DOHH2 (cell line): ENCODE measurements at regions not wholly inside any gene's neighbourhood (a gene's known extent, or its start where the extent isn't known, plus 50 kb on each side); places are given as distances from the start of the nearest gene placed in this dataset.

ENCODE experiments used
- EZH2phosphoT487 ChIP-seq: fragments of 200-600 bp; sonication (generic); IDR thresholded peaks from 2 replicates; pipeline ENCODE4 v1.6.1; 2017; ENCODE audit warnings: borderline replicate concordance, mild to moderate bottlenecking, antibody characterized with exemption, low read length, moderate library complexity, mixed read lengths
- TF ChIP-seq, protein P1 (sequence below): fragments of 200-600 bp; sonication (generic); IDR thresholded peaks from one replicate; pipeline ENCODE4 v1.5.1; 2014; ENCODE audit warnings: antibody characterized with exemption, mild to moderate bottlenecking, low read depth, low read length; ENCODE audit not compliant: poor library complexity, severe bottlenecking

GRCh38 chr6:91961671-91962070 is 1374.8 kb upstream of the MAP3K7 start:
- TF ChIP-seq, protein P1, sequence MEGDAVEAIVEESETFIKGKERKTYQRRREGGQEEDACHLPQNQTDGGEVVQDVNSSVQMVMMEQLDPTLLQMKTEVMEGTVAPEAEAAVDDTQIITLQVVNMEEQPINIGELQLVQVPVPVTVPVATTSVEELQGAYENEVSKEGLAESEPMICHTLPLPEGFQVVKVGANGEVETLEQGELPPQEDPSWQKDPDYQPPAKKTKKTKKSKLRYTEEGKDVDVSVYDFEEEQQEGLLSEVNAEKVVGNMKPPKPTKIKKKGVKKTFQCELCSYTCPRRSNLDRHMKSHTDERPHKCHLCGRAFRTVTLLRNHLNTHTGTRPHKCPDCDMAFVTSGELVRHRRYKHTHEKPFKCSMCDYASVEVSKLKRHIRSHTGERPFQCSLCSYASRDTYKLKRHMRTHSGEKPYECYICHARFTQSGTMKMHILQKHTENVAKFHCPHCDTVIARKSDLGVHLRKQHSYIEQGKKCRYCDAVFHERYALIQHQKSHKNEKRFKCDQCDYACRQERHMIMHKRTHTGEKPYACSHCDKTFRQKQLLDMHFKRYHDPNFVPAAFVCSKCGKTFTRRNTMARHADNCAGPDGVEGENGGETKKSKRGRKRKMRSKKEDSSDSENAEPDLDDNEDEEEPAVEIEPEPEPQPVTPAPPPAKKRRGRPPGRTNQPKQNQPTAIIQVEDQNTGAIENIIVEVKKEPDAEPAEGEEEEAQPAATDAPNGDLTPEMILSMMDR = no peak
- TF ChIP-seq EZH2phosphoT487 = no peak
